Liver (tissue), 8 donors: ENCODE measurements at regions not wholly inside any gene's neighbourhood (a gene's known extent, or its start where the extent isn't known, plus 50 kb on each side); places are given as distances from the start of the nearest gene placed in this dataset.

Source experiments
- DNase-seq: peaks from one replicate; pipeline ENCODE4 v3.0.0-alpha.2; 2017; ENCODE audit warnings: low spot score
- H3K27ac ChIP-seq, 2 donors: one replicate each; pipeline ENCODE4 v1.7.0; 2013; ENCODE audit warnings: inconsistent platforms in 2 of 2, low read length in 2 of 2, control low read depth in 1 of 2, low read depth in 1 of 2, mild to moderate bottlenecking in 1 of 2
- H3K27me3 ChIP-seq, 4 donors: one replicate each; pipeline versions ENCODE4 v1.6.1 to v1.7.0; 2013; ENCODE audit warnings: low read length in 3 of 4, inconsistent platforms in 1 of 4, mild to moderate bottlenecking in 1 of 4, moderate library complexity in 1 of 4; ENCODE audit not compliant: control insufficient read depth in 4 of 4, insufficient read depth in 4 of 4
- H3K36me3 ChIP-seq, 4 donors: one replicate each; pipeline versions ENCODE4 v1.6.1 to v1.7.0; 2013; ENCODE audit warnings: low read length in 3 of 4, mild to moderate bottlenecking in 3 of 4, low read depth in 1 of 4, moderate library complexity in 1 of 4; ENCODE audit not compliant: control insufficient read depth in 4 of 4, insufficient read depth in 3 of 4
- H3K4me1 ChIP-seq, 4 donors: one replicate each; pipeline versions ENCODE4 v1.6.1 to v1.7.0; 2013; ENCODE audit warnings: low read length in 3 of 4, mild to moderate bottlenecking in 3 of 4, moderate library complexity in 1 of 4; ENCODE audit not compliant: control insufficient read depth in 4 of 4, insufficient read depth in 4 of 4
- H3K4me3 ChIP-seq, 3 donors: one replicate each; pipeline versions ENCODE4 v1.6.1 to v1.7.0; 2013; ENCODE audit warnings: low read length in 3 of 3, control low read depth in 1 of 3, low read depth in 1 of 3, mild to moderate bottlenecking in 1 of 3
- H3K9ac ChIP-seq, 2 donors: one replicate each; pipeline ENCODE4 v1.7.0; 2013; ENCODE audit warnings: low read length in 2 of 2, mild to moderate bottlenecking in 2 of 2, moderate library complexity in 2 of 2, control low read depth in 1 of 2, low read depth in 1 of 2
- H3K9me3 ChIP-seq, 4 donors: one replicate each; pipeline versions ENCODE4 v1.6.1 to v1.7.0; 2013; ENCODE audit warnings: low read length in 3 of 4; ENCODE audit not compliant: control insufficient read depth in 4 of 4
- EGR1 ChIP-seq, 2 donors: IDR thresholded peaks; 2 replicates each; pipeline ENCODE4 v1.6.1; 2016 to 2018; ENCODE audit warnings: antibody characterized with exemption in 2 of 2, low read depth in 2 of 2
- FOXA1 ChIP-seq: IDR thresholded peaks from 2 replicates; pipeline ENCODE4 v1.6.1; 2016; ENCODE audit warnings: antibody characterized with exemption
- FOXA2 ChIP-seq: IDR thresholded peaks from 2 replicates; pipeline ENCODE4 v1.6.1; 2016; ENCODE audit warnings: antibody characterized with exemption
- GABPA ChIP-seq, 2 donors: IDR thresholded peaks in 1 of 2; conservative IDR thresholded peaks in 1 of 2; 2 replicates each; pipeline ENCODE4 v1.6.1; 2016; ENCODE audit warnings: antibody characterized with exemption in 2 of 2, mild to moderate bottlenecking in 1 of 2, moderate library complexity in 1 of 2
- HNF4A ChIP-seq, 2 donors: conservative IDR thresholded peaks; 2 replicates each; pipeline ENCODE4 v1.6.1; 2016; ENCODE audit warnings: antibody characterized with exemption in 2 of 2, mild to moderate bottlenecking in 2 of 2
- HNF4G ChIP-seq: IDR thresholded peaks from 2 replicates; pipeline ENCODE4 v1.6.1; 2016; ENCODE audit warnings: antibody characterized with exemption
- JUND ChIP-seq, 2 donors: IDR thresholded peaks; 2 replicates each; pipeline ENCODE4 v1.6.1; 2016; ENCODE audit warnings: antibody characterized with exemption in 2 of 2
- NR2F2 ChIP-seq: IDR thresholded peaks from 2 replicates; pipeline ENCODE4 v1.6.1; 2016; ENCODE audit warnings: antibody characterized with exemption
- RAD21 ChIP-seq, 2 donors: IDR thresholded peaks; 2 replicates each; pipeline ENCODE4 v1.6.1; 2016; ENCODE audit warnings: antibody characterized with exemption in 2 of 2, mild to moderate bottlenecking in 2 of 2
- RXRA ChIP-seq, 2 donors: IDR thresholded peaks; 2 replicates each; pipeline ENCODE4 v1.6.1; 2017 to 2018; ENCODE audit warnings: antibody characterized with exemption in 2 of 2, mild to moderate bottlenecking in 1 of 2
- SP1 ChIP-seq: IDR thresholded peaks from 2 replicates; pipeline ENCODE4 v1.6.1; 2018; ENCODE audit warnings: antibody characterized with exemption, mild to moderate bottlenecking
- TAF1 ChIP-seq: conservative IDR thresholded peaks from 2 replicates; pipeline ENCODE4 v1.6.1; 2016; ENCODE audit warnings: antibody characterized with exemption, mild to moderate bottlenecking
- YY1 ChIP-seq: IDR thresholded peaks from 2 replicates; pipeline ENCODE4 v1.6.1; 2016; ENCODE audit warnings: antibody characterized with exemption, mild to moderate bottlenecking
- whole genome bisulfite sequencing: extraction: QIAGEN DNeasy Blood & Tissue Kit; methylation state at CpG from one replicate; pipeline ENCODE4 v1.1.7; 2013; 5-methylcytosine and 5-hydroxymethylcytosine counted together
- TF ChIP-seq, protein P1 (sequence below): IDR thresholded peaks from 2 replicates; pipeline ENCODE4 v1.6.1; 2016; ENCODE audit warnings: antibody characterized with exemption
- TF ChIP-seq, protein P2 (sequence below): IDR thresholded peaks from 2 replicates; pipeline ENCODE4 v1.6.1; 2016; ENCODE audit warnings: antibody characterized with exemption
- TF ChIP-seq, protein P3 (sequence below): fragments of 150-350 bp; IDR thresholded peaks from 2 replicates; pipeline ENCODE4 v1.5.1; 2017; ENCODE audit warnings: improper control_type of control experiment, low read depth, low read length; ENCODE audit not compliant: missing input control
- TF ChIP-seq, protein P4 (sequence below): IDR thresholded peaks from 2 replicates; pipeline ENCODE4 v1.6.1; 2016; ENCODE audit warnings: antibody characterized with exemption
- TF ChIP-seq, protein P5 (sequence below): IDR thresholded peaks from 2 replicates; pipeline ENCODE4 v1.6.1; 2016; ENCODE audit warnings: antibody characterized with exemption, mild to moderate bottlenecking
- donor health status: healthy.
- donor health status: healthy.
- donor health status: healthy.
- donor health status: healthy.
- donor health status: healthy.

DNA sequence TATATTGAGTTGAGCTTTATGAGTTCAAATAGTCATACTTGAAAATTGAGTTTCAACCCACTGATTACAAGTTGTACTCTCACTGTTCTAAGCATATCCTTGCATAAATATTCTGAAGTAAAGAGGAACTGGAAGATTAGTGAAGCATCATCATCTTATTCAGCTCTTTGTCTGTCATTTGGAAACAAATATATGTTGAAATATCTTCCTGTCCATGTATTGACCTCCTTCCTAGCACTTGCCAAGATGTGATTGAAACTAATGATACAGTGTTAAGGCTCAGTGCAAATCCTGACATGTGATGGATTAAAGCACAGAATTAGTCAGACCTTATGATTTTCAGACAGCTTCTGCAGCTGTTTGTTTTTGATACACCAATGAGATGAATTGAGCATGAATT lies 434.3 kb downstream of the TBC1D32 start (continued):
- TF ChIP-seq, protein P1, sequence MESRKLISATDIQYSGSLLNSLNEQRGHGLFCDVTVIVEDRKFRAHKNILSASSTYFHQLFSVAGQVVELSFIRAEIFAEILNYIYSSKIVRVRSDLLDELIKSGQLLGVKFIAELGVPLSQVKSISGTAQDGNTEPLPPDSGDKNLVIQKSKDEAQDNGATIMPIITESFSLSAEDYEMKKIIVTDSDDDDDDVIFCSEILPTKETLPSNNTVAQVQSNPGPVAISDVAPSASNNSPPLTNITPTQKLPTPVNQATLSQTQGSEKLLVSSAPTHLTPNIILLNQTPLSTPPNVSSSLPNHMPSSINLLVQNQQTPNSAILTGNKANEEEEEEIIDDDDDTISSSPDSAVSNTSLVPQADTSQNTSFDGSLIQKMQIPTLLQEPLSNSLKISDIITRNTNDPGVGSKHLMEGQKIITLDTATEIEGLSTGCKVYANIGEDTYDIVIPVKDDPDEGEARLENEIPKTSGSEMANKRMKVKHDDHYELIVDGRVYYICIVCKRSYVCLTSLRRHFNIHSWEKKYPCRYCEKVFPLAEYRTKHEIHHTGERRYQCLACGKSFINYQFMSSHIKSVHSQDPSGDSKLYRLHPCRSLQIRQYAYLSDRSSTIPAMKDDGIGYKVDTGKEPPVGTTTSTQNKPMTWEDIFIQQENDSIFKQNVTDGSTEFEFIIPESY = no peak
- no peak for TF ChIP-seq YY1
- no peak for TF ChIP-seq RXRA (IDR thresholded peaks at IDR 0.05)
- TF ChIP-seq FOXA1 = no peak
- no peak for TF ChIP-seq TAF1
- TF ChIP-seq, protein P2, sequence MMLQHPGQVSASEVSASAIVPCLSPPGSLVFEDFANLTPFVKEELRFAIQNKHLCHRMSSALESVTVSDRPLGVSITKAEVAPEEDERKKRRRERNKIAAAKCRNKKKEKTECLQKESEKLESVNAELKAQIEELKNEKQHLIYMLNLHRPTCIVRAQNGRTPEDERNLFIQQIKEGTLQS = no peak
- no peak for TF ChIP-seq GABPA (IDR thresholded peaks at IDR 0.05 in 1 of 2, conservative IDR thresholded peaks at IDR 0.05 in 1 of 2)
- TF ChIP-seq RAD21 (IDR thresholded peaks at IDR 0.05) = no peak

DNA sequence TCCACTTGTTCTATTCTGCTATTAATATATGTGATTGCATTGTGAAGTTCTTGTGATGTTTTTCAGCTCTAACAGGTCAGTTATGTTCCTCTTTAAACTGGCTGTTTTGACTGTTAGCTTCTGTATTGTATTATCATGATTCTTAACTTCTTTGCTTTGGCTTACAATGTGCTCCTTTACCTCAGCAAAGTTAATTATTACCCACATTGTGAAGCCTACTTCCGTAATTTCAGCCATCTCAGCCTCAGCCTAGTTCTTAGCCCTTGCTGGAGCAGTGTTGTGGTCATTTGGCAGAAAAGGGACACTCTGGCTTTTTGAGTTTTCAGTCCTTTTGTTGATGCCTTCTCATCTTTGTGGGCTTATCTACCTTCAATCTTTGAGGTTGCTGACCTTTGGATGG lies 440.2 kb downstream of the TBC1D32 start:
- no peak for DNase-seq
- H3K9me3 ChIP-seq = peaks cover 0 to 5% (median under 1%) of the 10 kb centered on the region in 4 donors
- H3K4me1 ChIP-seq = no peaks in the 10 kb centered on the region
- WGBS = 29% methylated on average over 1 of the region's 1 CpG
- H3K36me3 ChIP-seq = no peaks in the 10 kb centered on the region
- H3K27ac ChIP-seq = no peak overlapping the region
- TF ChIP-seq HNF4A (conservative IDR thresholded peaks at IDR 0.05) = no peak
- no peak for TF ChIP-seq GABPA (IDR thresholded peaks at IDR 0.05 in 1 of 2, conservative IDR thresholded peaks at IDR 0.05 in 1 of 2)
- no peak for TF ChIP-seq JUND (IDR thresholded peaks at IDR 0.05)
- TF ChIP-seq RXRA (IDR thresholded peaks at IDR 0.05) = no peak
- TF ChIP-seq NR2F2 = no peak
- no peak for TF ChIP-seq TAF1
- no peak for TF ChIP-seq EGR1 (IDR thresholded peaks at IDR 0.05; ENCODE audit: low read depth in 2 of 2)
- TF ChIP-seq, protein P2 = no peak
- TF ChIP-seq SP1 = no peak
- TF ChIP-seq RAD21 (IDR thresholded peaks at IDR 0.05) = no peak
- TF ChIP-seq, protein P3, sequence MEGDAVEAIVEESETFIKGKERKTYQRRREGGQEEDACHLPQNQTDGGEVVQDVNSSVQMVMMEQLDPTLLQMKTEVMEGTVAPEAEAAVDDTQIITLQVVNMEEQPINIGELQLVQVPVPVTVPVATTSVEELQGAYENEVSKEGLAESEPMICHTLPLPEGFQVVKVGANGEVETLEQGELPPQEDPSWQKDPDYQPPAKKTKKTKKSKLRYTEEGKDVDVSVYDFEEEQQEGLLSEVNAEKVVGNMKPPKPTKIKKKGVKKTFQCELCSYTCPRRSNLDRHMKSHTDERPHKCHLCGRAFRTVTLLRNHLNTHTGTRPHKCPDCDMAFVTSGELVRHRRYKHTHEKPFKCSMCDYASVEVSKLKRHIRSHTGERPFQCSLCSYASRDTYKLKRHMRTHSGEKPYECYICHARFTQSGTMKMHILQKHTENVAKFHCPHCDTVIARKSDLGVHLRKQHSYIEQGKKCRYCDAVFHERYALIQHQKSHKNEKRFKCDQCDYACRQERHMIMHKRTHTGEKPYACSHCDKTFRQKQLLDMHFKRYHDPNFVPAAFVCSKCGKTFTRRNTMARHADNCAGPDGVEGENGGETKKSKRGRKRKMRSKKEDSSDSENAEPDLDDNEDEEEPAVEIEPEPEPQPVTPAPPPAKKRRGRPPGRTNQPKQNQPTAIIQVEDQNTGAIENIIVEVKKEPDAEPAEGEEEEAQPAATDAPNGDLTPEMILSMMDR = no peak
- TF ChIP-seq FOXA2 = no peak
- TF ChIP-seq, protein P4, sequence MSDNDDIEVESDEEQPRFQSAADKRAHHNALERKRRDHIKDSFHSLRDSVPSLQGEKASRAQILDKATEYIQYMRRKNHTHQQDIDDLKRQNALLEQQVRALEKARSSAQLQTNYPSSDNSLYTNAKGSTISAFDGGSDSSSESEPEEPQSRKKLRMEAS = no peak
- no peak for TF ChIP-seq YY1
- TF ChIP-seq FOXA1 = no peak
- TF ChIP-seq HNF4G = no peak
- TF ChIP-seq, protein P1 = no peak
- TF ChIP-seq, protein P5, sequence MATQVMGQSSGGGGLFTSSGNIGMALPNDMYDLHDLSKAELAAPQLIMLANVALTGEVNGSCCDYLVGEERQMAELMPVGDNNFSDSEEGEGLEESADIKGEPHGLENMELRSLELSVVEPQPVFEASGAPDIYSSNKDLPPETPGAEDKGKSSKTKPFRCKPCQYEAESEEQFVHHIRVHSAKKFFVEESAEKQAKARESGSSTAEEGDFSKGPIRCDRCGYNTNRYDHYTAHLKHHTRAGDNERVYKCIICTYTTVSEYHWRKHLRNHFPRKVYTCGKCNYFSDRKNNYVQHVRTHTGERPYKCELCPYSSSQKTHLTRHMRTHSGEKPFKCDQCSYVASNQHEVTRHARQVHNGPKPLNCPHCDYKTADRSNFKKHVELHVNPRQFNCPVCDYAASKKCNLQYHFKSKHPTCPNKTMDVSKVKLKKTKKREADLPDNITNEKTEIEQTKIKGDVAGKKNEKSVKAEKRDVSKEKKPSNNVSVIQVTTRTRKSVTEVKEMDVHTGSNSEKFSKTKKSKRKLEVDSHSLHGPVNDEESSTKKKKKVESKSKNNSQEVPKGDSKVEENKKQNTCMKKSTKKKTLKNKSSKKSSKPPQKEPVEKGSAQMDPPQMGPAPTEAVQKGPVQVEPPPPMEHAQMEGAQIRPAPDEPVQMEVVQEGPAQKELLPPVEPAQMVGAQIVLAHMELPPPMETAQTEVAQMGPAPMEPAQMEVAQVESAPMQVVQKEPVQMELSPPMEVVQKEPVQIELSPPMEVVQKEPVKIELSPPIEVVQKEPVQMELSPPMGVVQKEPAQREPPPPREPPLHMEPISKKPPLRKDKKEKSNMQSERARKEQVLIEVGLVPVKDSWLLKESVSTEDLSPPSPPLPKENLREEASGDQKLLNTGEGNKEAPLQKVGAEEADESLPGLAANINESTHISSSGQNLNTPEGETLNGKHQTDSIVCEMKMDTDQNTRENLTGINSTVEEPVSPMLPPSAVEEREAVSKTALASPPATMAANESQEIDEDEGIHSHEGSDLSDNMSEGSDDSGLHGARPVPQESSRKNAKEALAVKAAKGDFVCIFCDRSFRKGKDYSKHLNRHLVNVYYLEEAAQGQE = no peak
- peak overlapping the region in 1 of 3 donors; percentile 38 for H3K4me3 ChIP-seq
- no peak overlapping the region for H3K9ac ChIP-seq
- H3K27me3 ChIP-seq = peaks cover 0 to 2% (median 0%) of the 10 kb centered on the region in 4 donors
